Endothelial cell of umbilical vein (primary cell): ENCODE measurements at regions not wholly inside any gene's neighbourhood (a gene's known extent, or its start where the extent isn't known, plus 50 kb on each side); places are given as distances from the start of the nearest gene placed in this dataset.

Experiments
- CTCF ChIP-seq, 2 donors: IDR thresholded peaks; 1 replicate in 1 of 2; 2 replicates in 1 of 2; pipeline ENCODE4 v1.5.1; 2011; ENCODE audit warnings: low read length in 2 of 2, mild to moderate bottlenecking in 2 of 2, moderate library complexity in 2 of 2, control low read depth in 1 of 2, inconsistent platforms in 1 of 2, low read depth in 1 of 2; ENCODE audit not compliant: insufficient read depth in 1 of 2; ENCODE audit errors: extremely low read depth in 1 of 2
- EZH2 ChIP-seq: IDR thresholded peaks from 2 replicates; pipeline ENCODE4 v1.6.1; 2012; ENCODE audit warnings: borderline replicate concordance, low read depth, mild to moderate bottlenecking, moderate library complexity, low read length, inconsistent platforms; ENCODE audit not compliant: severe bottlenecking
- JUN ChIP-seq: IDR thresholded peaks from 2 replicates; pipeline ENCODE4 v1.6.1; 2011; ENCODE audit warnings: borderline replicate concordance, low read depth; ENCODE audit not compliant: insufficient read length, insufficient read depth
- MAX ChIP-seq: IDR thresholded peaks from 2 replicates; pipeline ENCODE4 v1.6.1; 2011; ENCODE audit not compliant: insufficient read depth, insufficient read length
- POLR2A ChIP-seq: IDR thresholded peaks from 2 replicates; pipeline ENCODE4 v1.6.1; 2012; ENCODE audit warnings: low read depth, mild to moderate bottlenecking, control low read depth, low read length

GRCh38 chr2:3914241-3914640, 210.9 kb downstream of the DCDC2C start:
- no peak for TF ChIP-seq CTCF (IDR thresholded peaks at IDR 0.05; ENCODE audit: extremely low read depth in 1 of 2, insufficient read depth in 1 of 2, low read depth in 1 of 2, low read length in 2 of 2)
- no peak for TF ChIP-seq POLR2A
- TF ChIP-seq MAX: no peak
- TF ChIP-seq JUN: no peak
- TF ChIP-seq EZH2: no peak
